Right lobe of liver (tissue), 4 donors: ENCODE measurements at regions not wholly inside any gene's neighbourhood (a gene's known extent, or its start where the extent isn't known, plus 50 kb on each side); places are given as distances from the start of the nearest gene placed in this dataset.

Experiments used
- POLR2A ChIP-seq: fragments of 450-650 bp; IDR thresholded peaks from one replicate; pipeline ENCODE4 v1.6.1; 2017; ENCODE audit warnings: antibody characterized with exemption, mild to moderate bottlenecking
- TF ChIP-seq, protein P1 (sequence below), 4 donors: fragments of 200-600 bp in 3 of 4; fragments of 450-650 bp in 1 of 4; IDR thresholded peaks; one replicate each; pipeline versions ENCODE4 v1.5.1 to v1.8.0; 2016 to 2022; ENCODE audit warnings: antibody characterized with exemption in 4 of 4, mild to moderate bottlenecking in 2 of 4
- donor health status: DM: no; HTN: no; CAD: no.
- donor health status: DM: no; HTN: no; CAD: no.
- donor health status: DM: no; HTN: yes; CAD: no.

DNA sequence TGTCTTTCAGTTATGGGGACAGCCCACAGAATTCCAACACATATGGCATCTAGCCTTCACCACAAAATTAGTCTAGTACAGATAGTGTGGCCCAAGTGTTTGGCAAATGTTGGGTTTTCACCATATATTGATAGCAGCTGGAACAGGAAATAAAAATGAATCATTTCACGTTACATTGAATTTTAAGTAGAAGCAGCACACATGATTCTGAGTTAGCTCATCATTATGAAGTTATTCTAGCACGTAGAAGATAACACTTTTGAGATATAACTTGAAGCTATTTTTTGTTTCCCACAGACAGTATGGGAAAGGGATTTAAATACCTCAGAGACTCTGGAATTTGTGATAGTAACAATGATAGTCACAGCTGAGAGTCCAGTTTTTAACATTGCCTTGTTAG lies 118.7 kb downstream of the FAT4 start:
- TF ChIP-seq, protein P1, sequence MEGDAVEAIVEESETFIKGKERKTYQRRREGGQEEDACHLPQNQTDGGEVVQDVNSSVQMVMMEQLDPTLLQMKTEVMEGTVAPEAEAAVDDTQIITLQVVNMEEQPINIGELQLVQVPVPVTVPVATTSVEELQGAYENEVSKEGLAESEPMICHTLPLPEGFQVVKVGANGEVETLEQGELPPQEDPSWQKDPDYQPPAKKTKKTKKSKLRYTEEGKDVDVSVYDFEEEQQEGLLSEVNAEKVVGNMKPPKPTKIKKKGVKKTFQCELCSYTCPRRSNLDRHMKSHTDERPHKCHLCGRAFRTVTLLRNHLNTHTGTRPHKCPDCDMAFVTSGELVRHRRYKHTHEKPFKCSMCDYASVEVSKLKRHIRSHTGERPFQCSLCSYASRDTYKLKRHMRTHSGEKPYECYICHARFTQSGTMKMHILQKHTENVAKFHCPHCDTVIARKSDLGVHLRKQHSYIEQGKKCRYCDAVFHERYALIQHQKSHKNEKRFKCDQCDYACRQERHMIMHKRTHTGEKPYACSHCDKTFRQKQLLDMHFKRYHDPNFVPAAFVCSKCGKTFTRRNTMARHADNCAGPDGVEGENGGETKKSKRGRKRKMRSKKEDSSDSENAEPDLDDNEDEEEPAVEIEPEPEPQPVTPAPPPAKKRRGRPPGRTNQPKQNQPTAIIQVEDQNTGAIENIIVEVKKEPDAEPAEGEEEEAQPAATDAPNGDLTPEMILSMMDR (IDR thresholded peaks at IDR 0.05), result no peak
- TF ChIP-seq POLR2A, result no peak
